GM19238 (cell line): ENCODE measurements at regions not wholly inside any gene's neighbourhood (a gene's known extent, or its start where the extent isn't known, plus 50 kb on each side); places are given as distances from the start of the nearest gene placed in this dataset.

ENCODE experiments used
- DNase-seq: peaks from one replicate; pipeline ENCODE4 v3.0.0; 2011; ENCODE audit warnings: low spot score; ENCODE audit not compliant: insufficient read length

- DNase-seq = no peak
Measured at GRCh38 chr1:80929868-80930508, 870.7 kb upstream of the ADGRL2 start.

- DNase-seq = no peak
Measured at GRCh38 chr1:80926531-80926930, 874.2 kb upstream of the ADGRL2 start.

DNA sequence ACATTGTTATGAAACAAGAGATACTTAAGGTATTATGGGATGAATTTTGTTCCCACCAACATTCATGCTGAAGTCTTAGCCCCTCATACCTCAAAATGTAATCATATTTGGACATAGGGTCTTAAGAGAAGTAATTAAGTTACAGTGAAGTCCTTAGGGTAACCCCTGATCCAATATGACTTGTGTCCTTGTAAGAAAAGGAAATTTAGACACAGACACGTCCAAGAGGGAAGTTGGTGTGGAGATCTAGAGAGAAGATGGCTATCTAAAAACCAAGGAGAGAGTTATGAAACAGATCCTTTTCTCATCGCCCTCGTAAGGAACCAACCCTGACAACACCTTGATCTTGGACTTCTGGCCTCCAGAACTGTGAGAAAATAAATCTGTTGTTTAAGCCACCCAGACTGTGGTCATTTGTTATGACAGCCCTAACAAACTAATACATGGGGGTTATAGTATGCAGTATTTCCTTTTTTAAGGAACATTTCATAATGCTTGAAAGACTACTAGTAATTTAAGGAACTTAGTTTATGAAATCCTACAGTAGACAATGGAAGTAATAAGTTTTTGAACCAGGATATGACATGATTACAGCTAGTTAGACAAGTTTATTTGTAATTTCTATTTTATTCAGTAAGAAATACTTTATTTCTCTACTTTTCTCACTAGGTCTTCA is 875.5 kb upstream of the ADGRL2 start:
- no peak for DNase-seq

DNA sequence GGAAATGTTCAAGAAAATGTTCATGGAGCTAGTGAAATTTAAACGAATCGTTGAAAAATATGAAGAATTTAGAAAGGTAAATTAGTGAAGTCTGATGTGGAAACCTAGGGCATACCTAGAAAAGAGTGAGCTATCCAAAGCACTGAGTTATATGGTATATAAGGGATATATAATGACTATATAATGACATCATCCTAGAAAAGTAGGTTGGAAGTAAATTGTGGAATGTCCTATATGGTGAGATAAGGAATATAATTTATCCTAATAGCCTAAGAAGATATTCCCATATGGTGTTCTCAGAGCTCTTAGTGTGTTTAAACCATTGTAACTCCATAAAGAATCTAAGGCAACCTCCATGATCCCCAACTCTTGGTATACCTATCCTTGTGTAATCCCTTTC is 876.4 kb upstream of the ADGRL2 start:
- no peak for DNase-seq

DNA sequence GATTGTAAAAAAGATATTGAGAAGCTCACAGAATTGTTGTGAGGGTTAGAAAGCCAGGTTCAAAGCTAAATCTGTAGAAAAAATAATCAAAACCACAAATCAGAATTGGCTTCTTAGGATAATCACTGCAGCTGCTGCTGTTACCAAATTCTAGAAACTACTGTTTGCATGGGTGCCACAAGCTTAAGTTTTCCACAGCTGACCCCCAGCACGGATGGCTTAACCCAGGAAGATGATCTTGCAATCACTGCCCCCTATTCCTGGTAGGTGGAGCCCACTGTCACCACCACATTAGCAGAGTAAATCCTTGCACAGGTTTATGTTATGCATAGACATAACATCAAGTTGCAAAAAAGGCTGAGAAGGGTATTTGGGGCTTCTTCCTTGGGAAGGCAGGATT is 877.8 kb upstream of the ADGRL2 start:
- DNase-seq = no peak

DNA sequence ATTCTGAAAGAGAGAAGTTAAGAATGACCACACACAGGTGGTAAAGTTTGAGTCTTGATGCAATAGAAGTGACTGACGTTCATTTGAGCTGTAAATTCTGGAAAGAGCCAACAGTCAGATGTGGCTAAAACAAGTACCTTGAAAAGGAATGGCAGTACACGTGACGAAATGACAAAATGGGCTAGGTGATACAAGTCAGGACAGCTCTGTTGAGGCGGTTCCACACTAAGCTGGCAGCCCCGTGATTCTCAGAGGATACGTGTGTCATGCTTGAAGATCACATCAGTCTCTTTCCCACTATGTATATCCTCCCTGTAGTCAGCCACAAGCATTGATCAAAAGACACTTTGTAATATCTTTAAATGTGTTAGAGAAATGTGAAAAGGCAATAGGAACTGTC is 881.3 kb upstream of the ADGRL2 start:
- no peak for DNase-seq

DNA sequence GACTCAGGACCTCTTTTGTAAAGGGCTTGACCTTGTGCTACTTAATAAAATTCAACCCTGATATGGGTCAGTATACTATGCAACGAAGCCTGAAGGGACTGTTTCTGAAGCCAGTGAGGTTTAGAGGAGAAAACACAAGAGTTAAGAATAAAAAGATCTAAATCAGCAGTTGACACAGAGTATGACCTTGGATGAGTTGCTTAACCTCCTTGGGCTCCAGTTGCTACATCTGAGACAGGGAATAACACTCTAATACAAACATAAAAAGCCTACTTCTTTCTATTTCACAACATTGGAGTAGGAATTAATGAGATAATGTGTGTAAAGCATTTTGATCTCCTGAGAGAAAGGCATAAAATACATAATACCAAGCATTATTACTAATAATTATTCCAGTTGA is 882.4 kb upstream of the ADGRL2 start:
- no peak for DNase-seq

- DNase-seq = no peak
Measured at GRCh38 chr1:80917826-80918225, 882.9 kb upstream of the ADGRL2 start.

- DNase-seq = no peak
Measured at GRCh38 chr1:80917225-80917624, 883.5 kb upstream of the ADGRL2 start.

GRCh38 chr1:80915491-80915890 is 885.2 kb upstream of the ADGRL2 start:
- DNase-seq = no peak

DNA sequence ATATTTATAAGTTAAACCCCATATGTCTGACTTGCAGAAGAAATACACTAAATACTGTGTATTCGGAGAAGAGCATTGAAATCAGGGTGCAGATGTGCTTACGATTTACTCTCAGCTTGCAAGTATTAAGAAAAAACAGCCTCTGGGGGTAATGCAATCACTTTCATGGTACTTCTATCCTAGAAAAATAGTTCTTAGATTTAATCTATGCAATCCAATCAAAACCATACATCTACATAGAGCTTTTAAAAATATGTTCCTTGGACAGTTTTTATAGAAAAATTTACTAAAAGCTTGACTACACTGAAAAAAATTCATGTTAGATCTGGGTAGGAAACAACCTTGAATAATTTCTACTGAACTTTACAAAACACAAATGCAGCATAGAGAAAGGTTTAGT is 890.3 kb upstream of the ADGRL2 start:
- no peak for DNase-seq

- no peak for DNase-seq
Measured at GRCh38 chr1:80909172-80909784, 891.5 kb upstream of the ADGRL2 start.

- no peak for DNase-seq
Measured at GRCh38 chr1:80896781-80897356, 903.9 kb upstream of the ADGRL2 start.

GRCh38 chr1:80894921-80895320 is 905.8 kb upstream of the ADGRL2 start:
- DNase-seq = no peak

DNA sequence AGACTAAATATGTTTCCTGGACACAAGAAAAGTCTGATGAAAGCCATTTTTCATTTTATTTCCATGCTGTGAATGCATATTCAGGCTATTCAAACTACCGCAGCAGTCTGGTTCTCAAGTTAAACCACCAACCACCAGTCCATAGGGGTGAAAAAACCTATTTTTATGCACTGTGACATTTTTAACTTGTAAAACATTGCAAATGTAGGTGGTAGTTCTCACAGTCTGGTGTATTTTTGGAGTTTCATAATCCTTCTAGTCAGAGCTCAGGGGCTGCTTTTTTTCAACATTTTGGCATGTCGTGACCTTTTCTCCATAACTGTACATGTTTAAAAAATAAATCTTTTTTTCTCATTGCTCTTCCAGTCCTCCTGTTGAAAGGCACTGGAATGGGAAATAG is 907.6 kb upstream of the ADGRL2 start:
- no peak for DNase-seq

GRCh38 chr1:80892539-80892938 is 908.2 kb upstream of the ADGRL2 start:
- DNase-seq = no peak

- DNase-seq = no peak
Measured at GRCh38 chr1:80891871-80892270, 908.9 kb upstream of the ADGRL2 start.

DNA sequence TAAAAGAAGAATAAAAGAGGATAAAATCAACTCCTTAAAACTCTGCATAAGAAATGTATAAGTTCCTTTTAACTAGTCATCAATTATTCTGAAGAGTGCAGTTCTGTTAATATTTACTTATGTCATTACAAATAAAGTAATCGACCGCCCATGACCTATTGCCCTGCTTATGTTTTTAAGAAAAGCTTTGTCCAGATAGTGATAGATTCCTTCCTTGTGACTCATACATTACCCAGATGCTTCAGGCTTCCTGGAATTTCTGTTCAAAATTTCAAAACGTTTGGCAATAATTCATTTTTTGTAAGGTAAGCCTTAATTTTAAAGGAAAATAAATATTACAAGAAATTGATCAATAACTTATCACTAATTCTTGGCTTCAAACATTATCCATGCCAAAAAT is 918.2 kb upstream of the ADGRL2 start:
- DNase-seq = no peak

DNA sequence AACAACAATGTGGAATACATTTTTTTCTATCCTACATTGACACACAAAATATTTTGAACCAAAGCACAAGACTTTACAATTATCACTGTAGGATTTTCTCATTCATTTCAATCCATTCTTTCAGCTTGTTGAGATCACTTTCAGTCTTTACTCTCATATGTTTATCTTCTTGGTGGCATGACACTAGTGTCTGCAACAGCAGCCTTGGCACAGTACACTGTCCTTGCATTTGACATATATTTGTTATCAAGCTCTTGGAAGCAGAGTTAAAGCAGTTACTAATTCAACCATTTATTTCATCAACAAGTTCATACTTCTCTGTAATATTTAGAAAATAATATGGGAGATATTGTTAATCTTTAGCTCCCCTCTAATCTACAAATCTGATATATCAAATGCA is 922.4 kb upstream of the ADGRL2 start:
- DNase-seq = no peak

GRCh38 chr1:80876035-80876434 is 924.7 kb upstream of the ADGRL2 start:
- DNase-seq = no peak

DNA sequence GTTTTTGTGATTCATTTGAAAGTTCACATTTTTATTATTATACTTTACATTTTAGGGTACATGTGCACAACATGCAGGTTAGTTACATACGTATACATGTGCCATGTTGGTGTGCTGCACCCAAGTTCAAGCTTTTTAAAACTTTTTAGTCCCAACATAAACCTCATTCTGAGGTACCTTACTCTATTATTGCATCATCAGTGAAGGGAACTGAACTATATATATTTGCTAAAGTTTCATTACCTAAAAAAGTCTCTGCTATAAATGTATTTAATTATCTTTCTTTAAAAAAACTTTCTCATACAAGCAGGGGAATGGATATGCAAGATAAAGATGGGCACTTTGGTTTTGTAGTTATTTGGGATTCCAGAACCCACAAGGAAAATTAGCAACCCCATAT is 931.4 kb upstream of the ADGRL2 start:
- no peak for DNase-seq

DNA sequence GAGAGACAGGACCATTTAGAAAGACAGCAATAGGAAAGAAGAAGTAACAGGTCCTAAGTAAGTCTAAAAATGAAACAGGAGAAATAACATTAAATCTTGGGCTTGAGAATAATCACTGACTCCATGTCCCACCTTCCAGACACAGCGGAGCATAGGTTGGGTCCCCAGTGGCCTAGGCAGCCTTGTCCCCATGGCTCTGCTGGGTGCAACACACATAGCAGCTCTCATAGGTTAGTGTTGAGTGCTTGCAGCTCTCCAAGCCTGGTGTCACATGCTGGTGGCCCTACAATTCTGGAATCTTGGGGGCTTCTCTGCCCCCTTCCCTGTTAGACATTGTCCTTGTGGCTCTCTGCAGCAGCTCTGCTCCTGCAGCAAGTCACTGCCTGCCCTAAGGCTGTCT is 952.8 kb upstream of the ADGRL2 start:
- no peak for DNase-seq

- no peak for DNase-seq
Measured at GRCh38 chr1:80846966-80847365, 953.8 kb upstream of the ADGRL2 start.
